ENCODE measurements at regions not wholly inside any gene's neighbourhood (a gene's known extent, or its start where the extent isn't known, plus 50 kb on each side); places are given as distances from the start of the nearest gene placed in this dataset.
"Not testable (repeated sequence)": the region's sequence is repeated elsewhere in the genome, so short reads cannot be mapped to it uniquely, and the experiment has no call there.

- no peak for DNase-seq
Measured at GRCh38 chr7:20839196-20839735, 52.6 kb upstream of the SP8 start.

GRCh38 chr7:20839987-20840386 is 53.3 kb upstream of the SP8 start:
- DNase-seq, result no peak

DNA sequence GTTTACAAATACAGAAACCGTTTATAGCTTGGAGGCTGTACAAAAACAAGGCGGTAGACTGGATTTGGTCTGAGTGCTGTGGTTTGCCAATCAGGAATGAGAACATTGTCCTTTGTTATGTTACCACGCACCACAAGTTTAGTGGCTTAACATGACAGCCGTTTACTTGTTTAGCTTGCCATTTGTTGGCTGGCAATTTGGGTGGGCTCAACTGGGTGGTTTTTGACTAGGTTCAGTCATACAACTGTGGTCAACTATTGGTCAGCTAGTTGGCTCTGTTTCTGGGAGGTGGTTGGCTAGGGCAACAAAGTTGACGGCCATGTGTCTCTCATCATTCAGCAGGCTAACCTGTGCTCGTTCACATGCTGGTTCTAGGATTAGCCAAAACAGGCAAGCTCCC is 60.1 kb upstream of the SP8 start:
- no peak for DNase-seq

DNA sequence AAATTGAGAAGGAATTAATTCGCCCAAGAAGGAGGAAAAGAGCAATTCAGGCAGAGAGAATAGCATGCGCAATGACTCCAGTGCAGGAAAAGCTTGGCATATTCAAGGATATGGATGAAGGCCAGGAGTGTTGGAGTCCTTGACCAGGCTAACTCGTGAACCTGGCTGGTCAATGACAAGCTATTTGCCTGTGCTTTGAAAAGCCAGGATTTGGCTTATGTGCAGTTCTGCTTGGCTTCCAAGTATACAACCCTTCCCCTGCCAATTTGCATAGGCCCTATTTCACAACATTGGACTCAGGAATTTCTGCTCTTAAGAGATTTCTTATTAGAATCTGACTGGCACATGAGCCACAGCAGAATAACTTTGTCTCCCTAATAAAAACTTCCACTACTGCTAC is 72.3 kb upstream of the SP8 start:
- no peak for DNase-seq

DNA sequence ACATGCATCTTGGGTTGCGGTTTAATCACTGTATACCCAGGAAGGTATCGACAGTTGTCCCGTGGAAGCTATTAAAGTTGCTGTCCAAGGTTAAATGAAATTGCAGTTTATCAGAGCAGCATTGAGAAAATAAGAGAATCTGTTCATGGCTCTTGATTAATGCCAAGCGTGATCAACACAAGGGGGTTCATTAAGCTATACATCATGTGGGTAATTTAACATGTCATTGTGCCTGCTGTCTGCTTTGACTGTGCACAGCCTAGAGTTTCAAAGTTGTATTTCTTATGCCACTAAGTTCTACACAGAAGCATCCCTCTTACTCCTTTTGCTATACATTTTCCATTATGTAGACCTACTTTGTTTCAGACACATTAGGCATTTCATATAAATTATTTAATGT is 74.8 kb upstream of the SP8 start:
- DNase-seq, result no peak

- no peak for DNase-seq
Measured at GRCh38 chr7:20862554-20862953, 75.9 kb upstream of the SP8 start.

DNA sequence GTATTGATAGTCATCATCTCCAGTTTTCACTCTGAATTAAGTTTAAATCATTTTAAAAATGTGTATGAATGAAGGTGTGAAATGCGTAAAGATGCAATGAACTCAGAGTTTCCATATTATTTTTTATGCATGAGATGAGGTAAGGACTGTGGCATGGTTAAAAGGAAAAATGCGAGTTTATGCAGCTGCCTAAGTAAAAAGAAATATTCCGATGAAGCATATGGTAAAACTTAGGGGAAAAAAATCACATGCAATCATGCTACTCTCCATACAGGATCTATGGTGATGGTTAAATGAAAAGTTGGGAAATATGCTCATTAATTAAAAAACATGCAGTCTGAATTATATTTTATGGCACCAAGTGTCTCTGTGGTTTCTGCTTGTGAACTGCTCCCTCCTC is 77.5 kb upstream of the SP8 start:
- DNase-seq, result no peak

DNA sequence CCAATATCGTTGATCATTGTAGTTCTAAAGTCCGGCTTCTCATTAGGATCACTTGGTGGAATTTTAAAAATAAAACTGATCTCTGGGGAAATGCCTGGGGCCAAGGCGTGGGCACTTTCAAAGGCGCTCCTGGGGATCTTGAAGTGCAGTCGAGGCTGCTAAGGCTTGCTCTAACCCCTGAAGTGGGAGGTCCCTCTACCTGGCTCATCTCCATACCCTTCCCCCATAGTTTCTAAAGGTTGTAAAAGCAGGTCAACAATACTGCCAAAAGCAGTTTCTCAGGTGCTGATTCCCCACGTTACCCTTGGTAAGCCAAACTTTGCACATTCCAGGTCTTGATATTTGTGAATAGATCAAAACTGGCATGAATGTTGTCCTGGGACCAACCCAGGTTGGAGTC is 79.0 kb upstream of the SP8 start:
- no peak for DNase-seq

- no peak for DNase-seq
Measured at GRCh38 chr7:20870977-20871376, 84.3 kb upstream of the SP8 start.

DNA sequence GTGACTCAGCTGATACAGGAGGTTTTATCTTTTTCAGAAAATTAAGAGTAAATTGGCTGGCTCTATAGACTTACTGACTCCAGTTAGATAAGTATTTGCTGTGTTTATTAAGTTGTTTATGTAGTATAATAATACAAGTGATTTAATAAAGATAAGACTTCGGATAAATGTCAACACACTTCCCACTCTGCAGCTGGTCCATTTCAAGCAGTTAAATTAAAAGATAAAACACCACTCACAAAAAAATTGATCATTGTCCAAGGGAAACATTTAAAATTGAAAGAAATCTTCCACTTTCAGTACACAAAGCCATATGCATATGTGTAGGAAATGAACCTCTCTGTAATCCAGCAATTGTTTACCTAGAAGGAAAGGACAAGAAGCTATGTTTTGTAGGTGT is 106.1 kb upstream of the SP8 start:
- DNase-seq, result no peak

DNA sequence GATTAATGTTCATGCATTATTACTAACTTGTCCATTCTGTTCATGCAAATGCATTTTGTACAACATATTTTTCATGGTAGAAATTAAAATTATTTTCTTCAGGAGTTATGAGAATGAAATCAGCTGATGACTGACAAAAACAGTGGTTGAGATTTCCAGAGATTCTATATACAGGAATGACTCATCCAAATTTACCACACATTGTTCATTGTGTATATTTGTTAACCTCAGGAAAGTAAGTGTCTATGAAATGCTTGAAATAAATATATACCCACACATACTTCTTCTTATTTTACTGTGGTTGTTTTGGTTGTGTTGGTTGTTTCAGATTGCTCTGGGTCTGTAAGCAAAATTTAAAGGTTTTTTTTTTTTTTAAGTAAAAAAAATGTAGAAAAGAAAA is 108.1 kb upstream of the SP8 start:
- DNase-seq, result no peak

DNA sequence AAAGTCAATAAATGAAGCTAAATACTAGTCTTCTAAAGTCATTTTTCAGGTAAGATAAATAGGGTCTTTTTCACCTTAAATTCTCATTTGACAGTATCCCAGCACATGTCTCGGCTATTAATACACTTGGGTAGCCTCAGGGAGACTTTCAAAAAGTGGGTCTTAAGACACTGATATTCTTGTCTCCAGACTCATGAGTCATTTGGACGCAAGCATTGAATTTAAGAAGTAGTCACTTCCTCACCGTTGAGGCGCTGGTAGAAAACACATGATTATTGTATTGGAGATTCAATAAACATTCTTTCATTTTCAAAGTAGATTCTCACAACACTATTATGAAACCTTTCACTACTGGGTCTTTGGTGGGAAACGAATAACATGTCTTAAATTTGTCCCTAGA is 108.9 kb upstream of the SP8 start:
- no peak for DNase-seq

DNA sequence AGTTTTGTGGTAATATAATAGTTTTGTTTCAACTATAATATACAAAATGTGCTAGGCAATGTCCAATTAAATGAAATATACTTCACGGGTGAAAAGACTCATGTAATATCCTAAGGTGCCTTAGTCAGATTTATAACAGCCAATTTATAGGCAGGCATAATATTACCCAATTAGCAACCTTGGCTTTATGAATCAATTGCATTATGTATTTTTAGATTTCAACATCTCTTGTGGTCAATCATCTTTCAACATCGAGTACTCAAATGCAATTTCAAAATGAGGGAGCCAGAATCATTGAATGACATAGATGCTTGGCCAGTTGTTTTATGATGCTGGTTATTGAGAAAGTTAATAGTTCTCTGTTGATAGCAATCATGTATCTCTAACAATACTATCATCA is 110.3 kb upstream of the SP8 start:
- DNase-seq, result no peak

- no peak for DNase-seq
Measured at GRCh38 chr7:20906801-20907453, 120.2 kb upstream of the SP8 start.

- DNase-seq, result no peak
Measured at GRCh38 chr7:20911081-20911480, 124.4 kb upstream of the SP8 start.

- no peak for DNase-seq
Measured at GRCh38 chr7:20913853-20914252, 127.2 kb upstream of the SP8 start.

DNA sequence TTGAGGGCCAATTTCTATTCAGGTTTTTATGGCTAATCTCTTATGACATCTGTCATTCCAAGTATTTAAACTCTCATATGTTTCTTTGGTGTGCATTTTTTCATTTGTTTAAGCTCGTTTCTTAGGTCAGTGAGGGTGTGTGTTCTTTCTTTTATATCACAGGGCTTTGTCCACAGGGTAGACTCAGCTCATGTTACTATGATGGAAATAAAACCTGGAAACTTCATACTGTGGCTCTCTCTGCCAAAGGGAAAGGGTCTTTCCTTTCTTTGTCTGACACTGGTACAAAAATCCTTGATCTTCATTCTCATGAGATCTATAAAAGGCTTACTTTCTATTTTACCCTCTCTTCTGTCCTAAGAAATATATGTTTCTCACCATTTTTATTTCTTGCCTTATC is 129.6 kb upstream of the SP8 start:
- DNase-seq, result no peak

DNA sequence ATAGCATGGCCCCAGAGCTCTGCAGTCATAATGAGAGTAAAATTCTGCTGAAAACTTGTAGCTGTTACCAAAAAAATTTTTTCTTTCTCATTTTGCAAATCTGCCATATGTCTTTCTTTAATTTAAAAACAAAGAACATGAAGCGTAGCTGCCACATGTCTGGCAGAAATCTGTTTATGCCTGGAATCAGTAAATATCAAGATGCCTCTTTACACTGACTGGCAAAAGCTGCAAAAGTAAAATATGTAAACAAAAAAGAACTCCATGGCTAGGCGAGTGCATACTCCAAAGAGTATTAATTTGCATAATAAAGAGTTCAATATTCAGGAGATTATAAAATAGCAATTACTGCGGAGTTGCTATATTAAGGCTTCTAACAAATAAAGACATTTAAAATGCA is 130.9 kb upstream of the SP8 start:
- no peak for DNase-seq

DNA sequence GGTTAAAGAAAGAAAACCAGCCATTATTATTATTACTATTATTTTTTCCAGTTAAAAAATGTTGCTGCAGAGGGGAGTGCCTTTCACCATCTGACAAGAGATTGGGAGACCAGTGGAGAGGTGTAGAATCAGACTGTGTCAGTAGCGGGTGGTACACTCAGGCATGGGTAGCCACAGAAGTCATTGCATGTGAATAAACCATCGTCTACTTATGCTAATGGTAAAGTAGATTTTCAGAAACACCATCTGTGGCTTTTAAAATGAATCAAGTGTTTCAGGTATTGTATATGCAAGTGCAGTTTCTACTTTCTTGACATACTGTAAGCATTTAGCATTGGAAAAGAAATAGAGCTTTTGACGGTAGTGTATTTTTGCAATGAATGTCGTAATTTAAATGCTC is 131.5 kb upstream of the SP8 start:
- DNase-seq, result no peak

GRCh38 chr7:20927178-20927577 is 140.5 kb upstream of the SP8 start:
- DNase-seq, result not testable (repeated sequence)

GRCh38 chr7:20927976-20928375 is 141.3 kb upstream of the SP8 start:
- DNase-seq, result no peak

- no peak for DNase-seq
Measured at GRCh38 chr7:20929199-20929598, 142.5 kb upstream of the SP8 start.

DNA sequence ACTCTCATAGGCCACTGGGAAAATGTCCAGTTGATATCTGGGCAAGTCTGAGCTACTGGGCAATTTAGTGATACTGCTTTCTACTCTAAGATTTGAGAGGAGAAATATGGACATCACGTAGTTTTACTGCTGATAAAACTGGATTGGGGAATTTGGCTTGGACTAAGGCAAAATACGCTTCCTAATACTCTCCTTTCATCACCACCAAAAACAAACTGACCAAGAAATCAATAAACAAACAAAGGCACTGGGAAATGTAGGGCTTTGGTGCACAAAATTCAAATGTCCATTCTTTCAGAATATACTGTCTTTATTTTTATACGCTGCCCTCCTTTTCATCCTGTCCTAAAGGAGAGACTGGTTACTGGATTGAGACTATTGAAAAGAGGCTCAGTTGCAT is 145.1 kb upstream of the SP8 start:
- no peak for DNase-seq

GRCh38 chr7:20932785-20933527 is 146.3 kb upstream of the SP8 start:
- no peak for DNase-seq

GRCh38 chr7:20945451-20945850 is 158.8 kb upstream of the SP8 start:
- no peak for DNase-seq
